ENCODE measurements at regions not wholly inside any gene's neighbourhood (a gene's known extent, or its start where the extent isn't known, plus 50 kb on each side); places are given as distances from the start of the nearest gene placed in this dataset.
"Not testable (repeated sequence)": the region's sequence is repeated elsewhere in the genome, so short reads cannot be mapped to it uniquely, and the experiment has no call there.

GRCh38 chr15:96470681-96471310 lies 140.3 kb downstream of the NR2F2 start:
- no peak for DNase-seq (ENCODE audit: low read depth)

GRCh38 chr15:96472681-96473080 lies 142.2 kb downstream of the NR2F2 start:
- DNase-seq (ENCODE audit: low read depth): no peak

DNA sequence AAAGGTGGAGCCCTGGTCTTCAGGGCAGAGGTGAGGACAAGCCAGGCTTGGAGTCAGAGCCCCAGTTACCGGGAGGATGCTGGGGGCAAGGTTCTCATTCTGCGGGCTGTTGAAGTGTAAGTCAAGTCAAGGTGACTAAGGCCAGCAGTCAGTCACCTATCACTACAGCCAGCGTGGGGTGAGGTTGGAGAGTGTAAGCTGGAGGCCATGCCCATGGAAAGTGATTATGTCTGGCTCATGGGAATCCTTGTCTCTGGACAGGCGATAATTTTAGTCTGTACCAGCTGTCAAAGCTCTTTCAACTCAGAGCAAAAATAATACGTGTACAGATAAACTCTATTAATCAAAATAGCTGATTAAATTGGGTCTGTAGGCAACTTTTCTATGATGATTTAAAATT lies 143.1 kb downstream of the NR2F2 start:
- DNase-seq (ENCODE audit: low read depth): no peak

DNA sequence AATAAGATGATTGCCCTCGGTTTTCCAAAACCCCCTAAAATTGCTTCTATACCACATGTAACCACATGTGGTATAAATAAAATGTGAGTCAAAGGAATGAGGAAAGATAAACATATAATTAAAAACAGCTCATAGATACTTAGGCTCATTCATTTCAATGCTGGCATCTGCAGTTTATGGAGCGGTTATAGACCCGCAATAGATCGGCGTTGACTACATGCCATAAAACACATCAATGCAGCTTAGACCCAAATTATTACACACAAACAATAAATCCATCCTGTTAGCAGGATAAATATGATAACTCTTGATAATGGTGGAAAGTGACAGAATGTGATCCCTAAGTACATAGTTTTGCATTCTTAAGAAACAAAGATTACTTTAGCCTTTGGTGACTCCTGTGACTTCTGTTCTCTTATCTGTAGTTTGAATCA lies 143.7 kb downstream of the NR2F2 start:
- DNase-seq (ENCODE audit: low read depth): peak; percentile 11

DNA sequence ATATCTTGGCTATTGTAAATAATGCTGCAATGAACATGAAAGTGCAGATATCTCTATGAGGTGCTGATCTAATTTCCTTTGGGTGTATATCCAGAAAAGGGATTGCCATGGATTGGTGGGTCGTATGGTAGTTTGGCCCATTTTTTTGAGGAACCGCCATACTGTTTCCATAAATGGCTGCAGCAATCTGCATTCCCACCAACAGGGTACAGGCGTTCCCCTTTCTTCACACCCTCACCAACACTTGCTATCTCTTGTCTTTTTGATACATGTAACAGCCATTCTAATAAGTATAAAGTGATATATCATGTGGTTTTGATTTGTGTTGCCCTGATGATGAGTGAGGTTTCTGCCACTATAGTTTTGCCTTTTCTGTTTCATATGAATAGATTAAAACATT lies 146.7 kb downstream of the NR2F2 start:
- DNase-seq (ENCODE audit: low read depth): no peak

DNA sequence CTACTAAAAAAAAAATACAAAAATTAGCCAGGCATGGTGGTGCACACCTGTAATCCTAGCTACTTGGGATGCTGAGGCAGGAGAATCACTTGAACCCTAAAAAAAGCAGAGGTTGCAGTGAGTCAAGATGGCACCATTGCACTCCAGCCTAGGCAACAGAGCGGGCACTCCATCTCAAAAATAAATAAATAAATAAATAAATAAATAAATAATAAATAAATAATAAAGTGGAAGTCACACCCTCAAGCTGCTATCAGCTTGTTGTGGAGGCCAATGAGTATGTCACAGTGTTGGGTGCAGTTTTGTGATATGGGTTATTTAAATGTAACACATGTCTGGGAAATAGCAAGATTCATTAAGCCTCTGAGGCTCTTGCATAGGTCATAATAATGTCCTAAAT lies 153.9 kb downstream of the NR2F2 start:
- DNase-seq (ENCODE audit: low read depth): not testable (repeated sequence)

- DNase-seq (ENCODE audit: low read depth): no peak
These were observed 154.3 kb downstream of the NR2F2 start for GRCh38 chr15:96484830-96485229.

GRCh38 chr15:96487245-96487644 lies 156.7 kb downstream of the NR2F2 start:
- no peak for DNase-seq (ENCODE audit: low read depth)

DNA sequence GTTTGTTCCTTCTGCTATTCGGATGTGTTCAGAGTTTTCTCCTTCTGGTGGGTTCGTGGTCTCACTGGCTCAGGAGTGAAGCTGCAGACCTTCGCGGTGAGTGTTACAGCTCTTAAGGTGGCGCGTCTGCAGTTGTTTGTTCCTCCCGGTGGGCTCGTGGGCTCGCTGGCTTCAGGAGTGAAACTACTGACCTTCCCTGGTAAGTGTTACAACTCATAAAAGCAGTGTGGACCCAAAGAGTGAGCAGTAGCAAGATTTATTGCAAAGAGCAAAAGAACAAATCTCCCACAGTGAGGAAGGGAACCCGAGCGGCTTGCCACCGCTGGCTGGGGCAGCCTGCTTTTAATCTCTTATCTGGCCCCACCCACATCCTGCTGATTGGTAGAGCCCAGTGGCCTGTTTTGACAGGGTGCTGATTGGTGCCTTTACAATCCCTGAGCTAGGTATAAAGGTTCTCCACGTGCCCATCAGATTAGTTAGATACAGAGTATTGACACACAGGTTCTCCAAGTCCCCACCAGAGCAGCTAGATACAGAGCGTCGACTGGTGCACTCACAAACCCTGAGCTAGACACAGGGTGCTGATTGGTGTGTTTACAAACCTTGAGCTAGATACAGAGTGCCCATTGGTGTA lies 160.7 kb downstream of the NR2F2 start:
- not testable (repeated sequence) for DNase-seq (ENCODE audit: low read depth)

DNA sequence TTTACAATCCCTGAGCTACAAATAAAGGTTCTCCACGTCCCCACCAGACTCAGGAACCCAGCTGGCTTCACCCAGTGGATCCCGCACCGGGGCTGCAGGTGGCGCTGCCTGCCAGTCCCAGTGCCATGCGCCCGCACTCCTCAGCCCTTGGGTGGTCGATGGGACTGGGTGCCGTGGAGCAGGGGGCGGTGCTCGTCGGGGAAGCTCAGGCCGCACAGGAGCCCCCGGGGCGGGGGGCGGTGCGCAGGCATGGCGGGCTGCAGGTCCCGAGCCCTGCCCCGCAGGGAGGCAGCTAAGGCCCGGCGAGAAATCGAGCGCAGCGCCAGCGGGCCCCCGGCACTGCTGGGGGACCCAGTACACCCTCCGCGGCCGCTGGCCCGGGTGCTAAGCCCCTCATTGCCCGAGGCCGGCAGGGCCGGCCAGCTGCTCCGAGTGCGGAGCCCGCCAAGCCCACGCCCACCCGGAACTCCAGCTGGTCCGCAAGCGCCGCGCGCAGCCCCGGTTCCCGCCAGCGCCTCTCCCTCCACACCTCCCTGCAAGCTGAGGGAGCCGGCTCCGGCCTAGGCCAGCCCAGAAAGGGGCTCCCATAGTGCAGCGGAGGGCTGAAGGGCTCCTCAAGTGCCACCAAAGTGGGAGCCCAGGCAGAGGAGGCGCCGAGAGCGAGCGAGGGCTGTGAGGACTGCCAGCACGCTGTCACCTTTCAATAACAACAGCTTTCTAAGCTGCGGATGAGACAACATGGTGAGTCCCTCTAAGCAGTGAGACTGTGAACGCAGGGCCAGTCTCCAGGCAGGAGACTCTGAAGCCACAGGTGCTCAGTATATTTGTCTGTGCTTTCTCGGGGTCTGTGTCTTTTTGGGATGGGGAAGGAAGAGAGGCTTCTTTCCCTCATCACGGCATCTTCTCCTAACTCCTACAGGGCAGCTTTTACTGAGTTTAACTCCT lies 161.5 kb downstream of the NR2F2 start:
- DNase-seq (ENCODE audit: low read depth): not testable (repeated sequence)

DNA sequence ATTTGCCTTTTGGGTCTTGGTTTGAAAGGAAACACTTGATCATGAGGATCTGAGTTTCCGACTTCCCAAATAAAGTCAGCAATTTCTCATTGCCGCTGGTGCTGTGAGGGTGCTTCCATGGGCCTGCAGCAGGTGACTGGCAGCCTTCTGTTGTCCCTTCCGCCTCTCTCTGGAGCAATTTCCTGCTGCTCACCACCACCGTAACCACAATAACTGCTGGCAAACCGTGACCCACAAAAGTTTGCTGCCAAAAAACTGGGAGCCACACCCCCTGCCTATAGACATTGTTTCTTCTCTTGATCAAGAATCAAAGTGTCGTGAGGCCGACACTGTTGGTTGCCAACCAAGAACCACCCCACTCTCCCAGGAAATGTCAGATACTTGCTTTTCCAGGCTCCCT lies 164.0 kb downstream of the NR2F2 start:
- peak; percentile 13 for DNase-seq (ENCODE audit: low read depth)

GRCh38 chr15:96495386-96495785 lies 164.9 kb downstream of the NR2F2 start:
- DNase-seq (ENCODE audit: low read depth): no peak

DNA sequence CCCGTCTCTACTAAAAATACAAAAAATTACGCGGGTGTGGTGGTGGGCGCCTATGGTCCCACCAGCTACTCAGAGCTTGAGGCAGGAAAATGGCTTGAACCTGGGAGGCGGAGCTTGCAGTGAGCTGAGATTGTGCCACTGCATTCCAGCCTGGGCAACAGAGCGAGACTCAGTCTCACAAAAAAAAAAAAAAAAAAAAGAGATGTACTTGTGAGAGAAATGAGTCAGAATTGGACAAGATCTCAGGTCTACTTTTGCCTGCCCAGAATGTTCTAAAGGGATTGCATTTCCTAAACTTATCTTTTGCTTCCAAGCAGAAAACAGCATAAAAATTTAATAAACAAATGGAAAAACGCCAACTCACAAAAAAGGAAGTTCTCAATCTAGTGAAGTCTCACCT lies 167.5 kb downstream of the NR2F2 start:
- no peak for DNase-seq (ENCODE audit: low read depth)

DNA sequence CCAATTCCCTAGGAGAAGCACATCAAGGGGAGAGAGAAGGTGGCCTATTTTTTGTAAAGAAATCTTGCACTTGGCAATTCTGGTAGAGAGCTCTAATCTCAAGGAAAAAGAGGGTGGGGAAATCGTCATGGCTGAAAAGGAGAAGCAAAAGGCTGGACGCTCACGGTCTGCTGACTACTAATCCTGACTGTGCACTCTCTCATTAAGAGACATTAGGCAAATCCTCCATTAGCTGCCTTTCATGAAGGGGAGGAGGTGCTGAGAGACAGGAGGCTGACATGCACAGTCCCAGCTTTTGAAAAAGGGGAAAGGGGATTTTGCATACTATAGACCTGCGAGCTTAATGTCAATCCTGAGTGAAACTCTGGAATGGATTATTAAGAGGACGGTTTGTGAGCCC lies 170.0 kb downstream of the NR2F2 start:
- DNase-seq (ENCODE audit: low read depth): no peak

DNA sequence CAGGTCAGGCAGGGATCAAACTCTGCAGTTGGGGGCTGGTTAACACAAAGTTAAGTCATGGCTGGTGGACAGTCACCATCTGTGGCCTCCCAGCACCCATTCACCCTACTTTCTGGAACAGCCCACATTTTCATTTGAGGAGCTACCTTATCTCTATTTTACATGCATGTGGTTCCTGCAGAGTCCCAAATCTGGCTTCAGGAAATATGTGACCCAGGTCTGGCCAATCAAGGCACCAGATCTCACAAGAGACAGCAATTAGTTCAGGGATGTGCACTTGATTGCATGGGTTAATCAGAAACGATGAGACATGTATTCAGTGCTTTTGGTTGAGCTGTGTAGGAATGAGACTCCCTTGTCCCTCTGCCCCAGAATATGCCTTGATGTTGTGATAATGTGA lies 170.9 kb downstream of the NR2F2 start:
- DNase-seq (ENCODE audit: low read depth): no peak

DNA sequence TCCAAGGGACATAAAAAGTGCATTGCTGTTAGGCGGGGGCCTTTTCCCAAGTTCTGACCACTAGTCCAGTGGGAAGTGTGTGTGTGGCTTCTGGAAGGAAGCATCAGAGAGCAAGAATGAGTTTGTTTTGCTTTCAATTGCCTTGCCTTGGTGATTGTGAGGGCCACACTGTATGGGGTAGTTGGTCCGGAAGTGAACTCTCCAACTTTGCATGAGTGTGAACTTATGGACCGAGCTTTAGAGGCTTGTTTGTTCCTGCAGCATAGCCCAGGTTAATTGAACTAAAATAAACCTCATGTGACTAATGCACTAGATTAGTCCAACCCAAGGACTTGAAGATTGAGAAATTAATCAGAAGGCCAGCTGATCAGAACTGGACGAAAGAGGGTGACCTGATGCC lies 171.7 kb downstream of the NR2F2 start:
- DNase-seq (ENCODE audit: low read depth): no peak

DNA sequence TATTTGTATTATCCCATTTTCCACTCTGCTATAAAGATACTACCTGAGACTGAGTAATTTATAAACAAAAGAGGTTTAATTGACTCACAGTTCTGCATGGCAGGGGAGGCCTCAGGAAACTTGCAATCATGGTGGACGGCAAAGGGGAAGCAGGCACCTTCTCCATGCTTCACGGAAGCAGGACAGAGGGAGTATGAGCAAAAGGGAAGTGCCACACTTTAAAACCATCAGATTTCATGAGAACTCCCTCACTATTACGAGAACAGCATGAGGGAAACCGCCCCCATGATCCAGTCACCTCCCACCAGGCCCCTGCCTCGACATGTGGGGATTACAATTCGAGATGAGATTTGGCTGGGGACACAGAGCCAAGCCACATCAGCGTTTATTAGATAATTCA lies 172.8 kb downstream of the NR2F2 start:
- no peak for DNase-seq (ENCODE audit: low read depth)

GRCh38 chr15:96504371-96504770 lies 173.9 kb downstream of the NR2F2 start:
- DNase-seq (ENCODE audit: low read depth): no peak

GRCh38 chr15:96505014-96505413 lies 174.5 kb downstream of the NR2F2 start:
- DNase-seq (ENCODE audit: low read depth): no peak

DNA sequence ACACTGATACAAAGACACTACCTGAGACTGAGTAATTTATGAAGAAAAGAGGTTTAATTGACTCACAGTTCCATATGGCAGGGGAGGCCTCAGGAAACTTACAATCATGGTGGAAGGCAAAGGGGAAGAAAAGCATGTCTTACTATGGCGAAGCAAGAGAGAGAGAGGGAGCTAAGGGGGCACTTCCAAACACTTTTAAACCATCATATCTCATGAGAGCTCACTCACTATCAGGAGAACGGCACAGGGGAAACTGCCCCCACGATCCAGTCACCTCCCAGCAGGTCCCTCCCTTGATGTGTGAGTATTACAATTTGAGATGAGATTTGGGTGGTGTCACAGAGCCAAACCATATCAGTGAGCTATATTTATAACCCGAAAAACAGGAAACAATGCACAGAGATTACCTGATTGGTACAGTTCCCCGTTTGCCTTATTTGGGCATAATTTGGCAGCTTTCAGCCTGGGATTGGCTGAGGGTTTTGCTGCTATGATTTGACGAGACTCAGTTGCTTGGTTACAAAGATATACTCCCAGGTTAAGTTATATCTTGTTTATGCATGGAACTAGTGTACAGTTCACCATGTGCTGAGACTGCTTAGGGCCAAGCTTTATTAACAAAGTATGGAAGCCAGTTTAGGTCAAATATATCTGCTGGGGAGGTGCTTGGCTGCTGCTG lies 184.2 kb downstream of the NR2F2 start:
- DNase-seq (ENCODE audit: low read depth): no peak

GRCh38 chr15:96515371-96515770 lies 184.9 kb downstream of the NR2F2 start:
- no peak for DNase-seq (ENCODE audit: low read depth)

DNA sequence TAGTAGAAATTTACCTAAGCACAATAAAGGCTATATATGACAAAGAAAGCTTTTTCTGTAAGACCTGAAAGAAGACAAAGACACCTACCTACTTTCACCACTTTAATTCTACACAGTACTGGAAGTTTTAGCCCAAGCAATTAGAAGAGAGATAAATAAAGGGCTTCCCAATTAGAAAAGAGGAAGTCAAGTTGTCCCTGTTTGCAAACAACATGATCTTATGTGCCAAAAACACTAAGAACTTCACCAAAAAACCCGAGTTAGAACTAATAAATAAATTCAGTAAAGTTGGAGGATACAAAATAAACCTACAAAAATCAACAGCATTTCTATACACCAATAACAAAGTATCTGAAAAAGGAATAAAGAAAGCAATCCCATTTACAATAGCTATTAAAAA lies 190.9 kb downstream of the NR2F2 start:
- DNase-seq (ENCODE audit: low read depth): no peak

All from RPMI7951 (cell line).